MCF 10A (cell line): ENCODE measurements at regions not wholly inside any gene's neighbourhood (a gene's known extent, or its start where the extent isn't known, plus 50 kb on each side); places are given as distances from the start of the nearest gene placed in this dataset.

ENCODE experiments used
- BruUV-seq: library from RNA; stranded (reverse); fragments of 400-500 nt; replicated peaks from 2 replicates; lab custom pipeline; 2021; lab: Mats Ljungman, UMichigan
- CTCF ChIA-PET: fragments of 300-600 bp; sonication (Branson Sonifier 250); formaldehyde crosslinking; extraction: SDS; loops from one replicate; lab custom pipeline; 2021; ENCODE audit warnings: antibody characterized with exemption, inconsistent platforms; lab: Yijun Ruan, JAX
- POLR2A ChIA-PET: fragments of 300-600, 350-650 bp; sonication (Branson Sonifier 250); formaldehyde crosslinking; extraction: SDS; loops from one replicate; lab custom pipeline; 2020; ENCODE audit warnings: antibody characterized with exemption, inconsistent platforms; lab: Yijun Ruan, JAX
- DNase-seq: peaks from one replicate; pipeline ENCODE4 v3.0.0-alpha.2; 2018; ENCODE audit not compliant: unreplicated experiment
- H3K27ac Mint-ChIP-seq: one replicate; pipeline ENCODE4 v1.8.0; 2022; ENCODE audit warnings: mild to moderate bottlenecking, low read depth, mixed read lengths; ENCODE audit not compliant: unreplicated experiment
- H3K27me3 Mint-ChIP-seq: one replicate; pipeline ENCODE4 v1.8.0; 2022; ENCODE audit warnings: mixed read lengths; ENCODE audit not compliant: insufficient read depth, unreplicated experiment
- H3K36me3 Mint-ChIP-seq: one replicate; pipeline ENCODE4 v1.8.0; 2022; ENCODE audit warnings: mild to moderate bottlenecking, moderate library complexity, mixed read lengths; ENCODE audit not compliant: insufficient read depth, unreplicated experiment
- H3K4me1 Mint-ChIP-seq: one replicate; pipeline ENCODE4 v1.8.0; 2022; ENCODE audit warnings: mixed read lengths; ENCODE audit not compliant: insufficient read depth, unreplicated experiment
- H3K4me3 Mint-ChIP-seq: one replicate; pipeline ENCODE4 v1.8.0; 2022; ENCODE audit warnings: mild to moderate bottlenecking, moderate library complexity, mixed read lengths; ENCODE audit not compliant: unreplicated experiment
- H3K9me3 Mint-ChIP-seq: one replicate; pipeline ENCODE4 v1.8.0; 2022; ENCODE audit warnings: mixed read lengths; ENCODE audit not compliant: unreplicated experiment
- CTCF ChIP-seq: fragments of 200-600 bp; IDR thresholded peaks from one replicate; pipeline ENCODE4 v1.8.0; 2022; ENCODE audit warnings: antibody characterized with exemption, mild to moderate bottlenecking; ENCODE audit not compliant: unreplicated experiment
- intact Hi-C: fragments of 100-400 bp; cut with micrococcal nuclease; formaldehyde crosslinking; loops from 2 replicates; pipeline ENCODE4 v1.14.1; 2022

GRCh38 chr21:16751695-16752474, 761.0 kb upstream of the CXADR start:
- CTCF ChIA-PET: no interaction called here
- Mint-ChIP-seq H3K9me3 (no peaks in the 10 kb centered on the region), H3K27me3 (no peaks in the 10 kb centered on the region), H3K27ac (no peak overlapping the region), H3K4me1 (no peaks in the 10 kb centered on the region), H3K36me3 (peaks cover 7% of the 10 kb centered on the region), H3K4me3 (no peak overlapping the region)
- BruUV-seq: no TSS peak
- POLR2A ChIA-PET: interaction anchor here (0.6 kb wide), 1 partner anchor 61 kb away, joined by 4 read pairs; no protein-coding TSS in a partner anchor
- TF ChIP-seq CTCF: no peak
- intact Hi-C loops: no loop called here
- DNase-seq: no peak

GRCh38 chr21:16752475-16752857, 760.4 kb upstream of the CXADR start:
- ChIA-PET CTCF (no interaction called here), POLR2A (interaction anchor here (0.7 kb wide), 1 partner anchor 438 kb away, joined by 3 read pairs; no protein-coding TSS in a partner anchor)
- no peaks in the 10 kb centered on the region for H3K27me3 Mint-ChIP-seq
- H3K4me1 Mint-ChIP-seq: no peaks in the 10 kb centered on the region
- H3K4me3 Mint-ChIP-seq: no peak overlapping the region
- no peak for TF ChIP-seq CTCF
- H3K36me3 Mint-ChIP-seq: peaks cover 7% of the 10 kb centered on the region
- H3K27ac Mint-ChIP-seq: no peak overlapping the region
- no peak for DNase-seq
- intact Hi-C loops: no loop called here
- no peaks in the 10 kb centered on the region for H3K9me3 Mint-ChIP-seq
- BruUV-seq: no TSS peak

- no peaks in the 10 kb centered on the region for H3K27me3 Mint-ChIP-seq
- intact Hi-C loops: no loop called here
- no peak for TF ChIP-seq CTCF
- POLR2A ChIA-PET: no interaction called here
- no peak overlapping the region for H3K4me3 Mint-ChIP-seq
- no peak overlapping the region for H3K27ac Mint-ChIP-seq
- CTCF ChIA-PET: no interaction called here
- no peaks in the 10 kb centered on the region for H3K9me3 Mint-ChIP-seq
- H3K4me1 Mint-ChIP-seq: no peaks in the 10 kb centered on the region
- BruUV-seq: no TSS peak
- no peak for DNase-seq
- peaks cover 7% of the 10 kb centered on the region for H3K36me3 Mint-ChIP-seq
These were observed 757.8 kb upstream of the CXADR start for GRCh38 chr21:16755061-16755460.

- ChIA-PET POLR2A (no interaction called here), CTCF (no interaction called here)
- no peak for TF ChIP-seq CTCF
- peaks cover 6% of the 10 kb centered on the region for H3K36me3 Mint-ChIP-seq
- no peak for DNase-seq
- no peak overlapping the region for H3K4me3 Mint-ChIP-seq
- intact Hi-C loops: no loop called here
- H3K9me3 Mint-ChIP-seq: no peaks in the 10 kb centered on the region
- no TSS peak for BruUV-seq
- H3K4me1 Mint-ChIP-seq: no peaks in the 10 kb centered on the region
- H3K27me3 Mint-ChIP-seq: no peaks in the 10 kb centered on the region
- H3K27ac Mint-ChIP-seq: no peak overlapping the region
These were observed 745.6 kb upstream of the CXADR start for GRCh38 chr21:16767201-16767600.
